Cardiac muscle cell (in vitro differentiated cells and primary cell): ENCODE measurements at regions not wholly inside any gene's neighbourhood (a gene's known extent, or its start where the extent isn't known, plus 50 kb on each side); places are given as distances from the start of the nearest gene placed in this dataset.

ENCODE experiments used
- DNase-seq, 2 donors: peaks; one replicate each; pipeline versions ENCODE4 v3.0.0 to v3.0.0-alpha.2; 2010 to 2017; ENCODE audit warnings: low read depth in 1 of 2, low spot score in 1 of 2
- H3K27ac ChIP-seq: fragments of 200-600 bp; sonication (generic); 2 replicates; pipeline ENCODE4 v1.5.1; 2016
- H3K27me3 ChIP-seq: fragments of 200-600 bp; sonication (generic); 2 replicates; pipeline ENCODE4 v1.6.0; 2016; ENCODE audit warnings: control low read depth
- H3K36me3 ChIP-seq: fragments of 200-600 bp; sonication (generic); 2 replicates; pipeline ENCODE4 v1.5.1; 2016; ENCODE audit warnings: control low read depth
- H3K4me1 ChIP-seq: fragments of 200-600 bp; sonication (generic); 2 replicates; pipeline ENCODE4 v1.8.1; 2017; ENCODE audit warnings: low read depth, mild to moderate bottlenecking, mixed run types
- H3K4me3 ChIP-seq: fragments of 200-600 bp; sonication (generic); 2 replicates; pipeline ENCODE4 v1.5.1; 2016; ENCODE audit warnings: mild to moderate bottlenecking
- H3K9me3 ChIP-seq: fragments of 200-600 bp; sonication (generic); 2 replicates; pipeline ENCODE4 v1.5.1; 2017; ENCODE audit warnings: low read depth, mild to moderate bottlenecking, control low read depth
- TF ChIP-seq, protein P1 (sequence below): IDR thresholded peaks from 2 replicates; pipeline ENCODE4 v1.5.1; 2012; ENCODE audit warnings: low read depth, mild to moderate bottlenecking, low read length

DNA sequence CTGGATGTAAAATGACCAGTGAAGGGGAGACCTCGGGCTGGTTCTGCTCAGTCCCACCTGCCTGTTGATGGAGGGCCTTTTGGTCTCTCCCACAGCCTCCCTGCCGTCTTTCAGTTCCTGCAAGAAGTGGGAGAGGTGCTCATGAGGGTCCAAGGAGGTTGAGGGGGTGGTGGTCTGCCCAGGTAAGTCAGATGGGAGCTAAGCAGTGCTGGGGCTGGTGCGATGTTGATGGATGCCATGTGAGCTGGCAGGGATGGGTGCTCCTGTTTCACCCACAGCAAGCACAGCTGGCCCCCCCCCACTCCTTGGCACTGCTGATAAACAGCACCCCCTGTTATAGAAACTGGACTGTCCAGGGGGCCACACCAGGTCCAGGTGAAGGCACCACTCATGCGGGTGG lies 145.6 kb downstream of the NSG2 start:
- Histone ChIP-seq H3K27ac (no peak overlapping the region), H3K4me3 (no peak overlapping the region), H3K4me1 (no peaks in the 10 kb centered on the region), H3K9me3 (no peaks in the 10 kb centered on the region), H3K27me3 (no peaks in the 10 kb centered on the region), H3K36me3 (no peaks in the 10 kb centered on the region)
- TF ChIP-seq, protein P1, sequence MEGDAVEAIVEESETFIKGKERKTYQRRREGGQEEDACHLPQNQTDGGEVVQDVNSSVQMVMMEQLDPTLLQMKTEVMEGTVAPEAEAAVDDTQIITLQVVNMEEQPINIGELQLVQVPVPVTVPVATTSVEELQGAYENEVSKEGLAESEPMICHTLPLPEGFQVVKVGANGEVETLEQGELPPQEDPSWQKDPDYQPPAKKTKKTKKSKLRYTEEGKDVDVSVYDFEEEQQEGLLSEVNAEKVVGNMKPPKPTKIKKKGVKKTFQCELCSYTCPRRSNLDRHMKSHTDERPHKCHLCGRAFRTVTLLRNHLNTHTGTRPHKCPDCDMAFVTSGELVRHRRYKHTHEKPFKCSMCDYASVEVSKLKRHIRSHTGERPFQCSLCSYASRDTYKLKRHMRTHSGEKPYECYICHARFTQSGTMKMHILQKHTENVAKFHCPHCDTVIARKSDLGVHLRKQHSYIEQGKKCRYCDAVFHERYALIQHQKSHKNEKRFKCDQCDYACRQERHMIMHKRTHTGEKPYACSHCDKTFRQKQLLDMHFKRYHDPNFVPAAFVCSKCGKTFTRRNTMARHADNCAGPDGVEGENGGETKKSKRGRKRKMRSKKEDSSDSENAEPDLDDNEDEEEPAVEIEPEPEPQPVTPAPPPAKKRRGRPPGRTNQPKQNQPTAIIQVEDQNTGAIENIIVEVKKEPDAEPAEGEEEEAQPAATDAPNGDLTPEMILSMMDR = no peak
- DNase-seq = no peak

DNA sequence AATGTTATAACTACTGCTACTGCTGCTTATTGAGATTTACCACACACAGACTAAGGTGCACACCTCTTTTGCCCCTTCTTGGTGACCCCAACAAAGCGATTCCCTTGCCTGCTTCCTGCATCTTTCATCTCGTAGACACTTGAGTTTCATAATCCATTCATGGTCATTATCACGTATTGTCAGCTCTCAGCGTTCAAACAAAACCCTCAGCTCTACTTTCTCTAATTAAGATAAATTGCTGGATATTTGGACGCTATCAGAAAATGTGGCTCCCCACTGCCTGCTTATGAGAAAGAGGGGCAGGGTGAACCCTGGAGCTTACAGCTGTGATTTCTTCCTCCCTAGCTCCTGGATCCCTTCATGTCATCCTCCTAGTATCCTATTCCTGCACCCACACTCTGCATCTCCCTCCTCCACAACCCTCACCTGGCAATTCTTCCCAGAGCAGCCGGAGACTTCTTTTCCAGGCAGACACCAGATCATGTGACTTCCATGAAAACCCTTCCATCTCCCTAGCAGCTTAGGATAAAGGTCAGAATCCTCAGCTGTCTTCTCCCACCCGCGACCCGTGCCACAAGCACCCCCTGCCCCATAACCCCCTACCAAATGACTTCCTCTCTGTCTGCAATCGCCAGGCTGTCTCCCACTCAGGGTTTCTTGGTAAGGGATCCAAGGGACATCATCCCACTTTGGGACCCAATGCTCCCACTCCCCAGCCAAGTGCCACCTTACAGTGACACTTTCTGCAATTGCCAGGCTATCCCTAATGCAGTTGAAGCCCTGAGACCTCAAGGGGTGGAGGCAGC lies 146.5 kb downstream of the NSG2 start:
- DNase-seq = no peak
- Histone ChIP-seq H3K27me3 (no peaks in the 10 kb centered on the region), H3K4me3 (no peak overlapping the region), H3K27ac (no peak overlapping the region), H3K36me3 (no peaks in the 10 kb centered on the region), H3K4me1 (no peaks in the 10 kb centered on the region), H3K9me3 (no peaks in the 10 kb centered on the region)
- TF ChIP-seq, protein P1 = no peak

DNA sequence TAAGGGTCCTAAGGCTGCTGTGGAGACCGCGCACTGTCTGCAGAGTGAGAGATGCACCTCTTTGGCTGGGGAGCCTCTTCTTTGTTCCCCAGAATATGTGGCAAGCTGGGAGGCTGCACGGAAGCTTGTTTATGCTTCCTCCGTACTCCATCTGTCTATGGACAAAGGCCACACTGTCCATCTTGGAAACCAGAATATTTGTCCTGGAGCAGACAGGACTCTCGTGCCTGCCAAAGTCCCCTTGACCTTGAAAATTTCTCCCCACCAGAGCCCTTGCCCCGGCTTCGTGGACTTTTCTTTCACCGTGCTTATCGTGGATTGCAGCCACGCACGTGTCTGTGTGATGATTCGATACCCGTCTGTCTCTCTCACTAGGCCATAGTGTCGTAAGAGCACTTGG lies 147.4 kb downstream of the NSG2 start:
- no peaks in the 10 kb centered on the region for H3K4me1 ChIP-seq
- TF ChIP-seq, protein P1 = no peak

DNA sequence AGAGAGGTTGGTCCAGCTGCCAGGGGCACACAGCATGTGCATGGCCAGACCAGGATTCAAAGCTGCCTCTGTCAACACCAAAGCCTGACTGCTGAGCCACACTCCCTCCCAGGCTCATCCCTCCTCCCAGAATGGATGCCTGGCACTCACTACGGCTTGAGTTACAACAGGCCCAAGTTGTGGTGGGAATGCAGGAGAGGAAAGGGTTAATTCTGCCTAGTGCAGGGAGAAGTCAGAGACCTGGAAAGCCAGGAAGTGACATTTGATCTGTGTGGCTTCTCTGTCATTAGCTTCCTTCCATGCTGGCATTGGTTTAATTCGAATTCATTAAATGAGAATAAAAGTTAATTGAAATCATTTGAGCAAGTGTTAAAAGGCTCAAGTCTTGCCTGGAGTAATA lies 150.0 kb downstream of the NSG2 start:
- TF ChIP-seq, protein P1 = no peak
- Histone ChIP-seq H3K36me3 (no peaks in the 10 kb centered on the region), H3K4me1 (no peaks in the 10 kb centered on the region), H3K27ac (no peak overlapping the region), H3K27me3 (no peaks in the 10 kb centered on the region), H3K4me3 (no peak overlapping the region), H3K9me3 (no peaks in the 10 kb centered on the region)
- DNase-seq = peak in 1 of 2 donors; percentile 30

More for the DNA sequence above, 147.4 kb downstream of the NSG2 start:
- H3K4me3 ChIP-seq = no peak overlapping the region
- no peaks in the 10 kb centered on the region for H3K9me3 ChIP-seq
- no peak overlapping the region for H3K27ac ChIP-seq
- DNase-seq = no peak
- H3K27me3 ChIP-seq = no peaks in the 10 kb centered on the region
- H3K36me3 ChIP-seq = no peaks in the 10 kb centered on the region

DNA sequence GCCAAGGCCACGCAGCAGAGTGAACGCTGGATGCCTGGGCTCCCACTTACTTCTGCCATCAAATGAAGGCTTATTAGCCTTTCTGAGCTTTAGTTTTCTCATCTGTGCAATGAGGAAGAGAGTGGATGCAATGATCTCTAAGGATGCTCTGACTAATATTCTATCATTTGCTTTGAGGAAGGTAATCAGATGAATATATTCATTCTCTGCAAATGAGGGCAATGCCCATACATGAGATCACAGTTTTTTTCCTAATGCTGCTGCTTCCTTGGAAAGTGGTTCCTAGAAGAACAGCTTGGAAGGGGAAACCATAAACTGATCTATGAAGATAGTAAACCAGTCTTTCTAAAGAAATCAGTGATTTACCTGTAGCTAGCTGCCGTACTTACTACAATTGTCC lies 152.4 kb downstream of the NSG2 start:
- DNase-seq = no peak
- Histone ChIP-seq H3K4me1 (no peaks in the 10 kb centered on the region), H3K9me3 (no peaks in the 10 kb centered on the region), H3K27ac (no peak overlapping the region), H3K4me3 (no peak overlapping the region), H3K27me3 (no peaks in the 10 kb centered on the region), H3K36me3 (no peaks in the 10 kb centered on the region)
- TF ChIP-seq, protein P1 = no peak
